CMK (cell line): ENCODE measurements at regions not wholly inside any gene's neighbourhood (a gene's known extent, or its start where the extent isn't known, plus 50 kb on each side); places are given as distances from the start of the nearest gene placed in this dataset.
"Not testable (repeated sequence)": the region's sequence is repeated elsewhere in the genome, so short reads cannot be mapped to it uniquely, and the experiment has no call there.

Experiments used
- DNase-seq: peaks from one replicate; pipeline ENCODE4 v3.0.0-alpha.2; 2010; ENCODE audit warnings: low read depth

DNA sequence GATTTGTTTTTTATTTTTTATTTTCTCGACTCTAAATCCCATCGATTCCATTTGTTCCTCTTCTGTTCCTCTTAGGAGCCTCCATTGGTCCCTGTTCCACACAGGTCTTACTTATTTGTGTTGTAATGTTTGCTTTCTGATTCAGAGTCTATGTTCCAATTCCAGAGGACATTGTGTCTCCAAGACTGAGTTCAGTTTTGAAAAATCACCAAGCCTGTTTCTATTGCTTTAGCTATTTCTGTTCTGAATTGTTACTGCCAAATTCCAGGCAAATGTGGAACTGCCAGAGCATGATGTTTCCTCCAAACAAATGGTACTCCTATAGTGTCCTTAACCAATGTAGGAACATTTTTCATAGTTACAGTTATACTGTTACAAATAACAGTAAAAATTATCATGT, 270.9 kb upstream of the SPTLC3 start:
- DNase-seq: no peak

DNA sequence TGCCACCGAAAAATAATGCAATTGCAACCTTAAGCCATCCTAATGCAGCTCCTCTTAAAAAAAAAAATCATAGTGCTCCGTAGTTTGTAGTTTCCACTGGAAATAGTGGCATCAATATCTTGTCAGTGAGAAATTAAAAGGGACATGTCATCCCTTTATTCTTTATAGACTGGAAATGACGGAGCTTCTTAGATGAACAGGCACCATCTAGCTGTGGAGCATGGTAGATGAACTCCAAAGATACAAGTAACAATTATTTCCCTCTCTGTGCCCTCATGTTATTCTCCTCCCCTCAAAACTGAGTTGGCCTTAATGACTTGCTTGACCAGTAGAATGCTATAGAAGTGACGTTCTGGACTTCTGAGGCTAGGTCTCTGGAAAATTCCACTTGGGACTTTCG, 268.1 kb upstream of the SPTLC3 start:
- no peak for DNase-seq

DNA sequence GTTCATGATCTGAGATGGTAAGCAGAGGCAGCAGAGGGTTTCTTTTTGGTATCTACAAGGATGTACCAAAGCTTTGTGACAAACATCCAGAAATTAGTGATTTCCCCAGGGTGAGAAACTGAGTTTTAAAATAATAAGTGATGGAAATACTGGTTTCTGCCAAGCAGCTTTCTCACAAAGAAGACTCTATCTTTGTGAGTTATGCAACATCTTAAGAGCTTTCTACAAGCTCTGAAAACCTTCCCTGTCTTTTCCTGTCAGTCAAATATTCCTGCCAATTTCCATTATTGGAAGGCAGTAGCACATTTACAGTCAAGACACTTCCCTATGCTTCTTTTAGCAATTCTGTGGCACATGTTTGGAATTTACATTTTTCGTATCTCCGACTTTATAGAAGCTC, 264.7 kb upstream of the SPTLC3 start:
- no peak for DNase-seq

DNA sequence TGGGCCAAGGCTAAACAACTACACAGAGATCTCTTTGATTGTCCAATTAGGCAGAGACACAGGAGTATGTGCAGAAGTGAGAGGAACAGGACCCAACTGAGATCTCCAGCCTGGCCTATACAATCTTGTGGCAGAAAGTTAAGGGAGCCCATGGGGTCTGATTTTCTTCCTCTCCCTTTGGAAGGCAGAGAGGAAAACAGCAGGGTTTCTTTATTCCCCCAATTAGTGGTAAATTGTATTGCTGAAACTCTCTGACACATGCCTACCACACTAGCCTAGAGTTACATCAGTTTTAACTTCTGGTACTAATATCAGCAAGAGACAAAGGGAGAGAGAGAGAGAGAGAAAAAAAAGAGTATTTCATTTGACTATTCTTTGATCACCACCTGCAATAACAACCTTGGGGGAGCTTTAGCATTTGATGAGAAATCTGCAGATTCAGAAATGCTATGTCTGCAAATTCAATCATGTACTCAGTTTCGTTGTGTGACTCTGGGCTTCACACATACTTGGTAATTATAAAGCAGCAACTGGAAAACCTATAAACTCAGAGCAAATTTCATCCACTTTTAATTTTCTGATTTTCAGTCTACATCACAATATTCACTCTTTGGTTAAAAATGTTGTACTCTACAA, 260.3 kb upstream of the SPTLC3 start:
- DNase-seq: no peak

GRCh38 chr20:12750221-12750620, 258.6 kb upstream of the SPTLC3 start:
- DNase-seq: no peak

- DNase-seq: not testable (repeated sequence)
Observed at GRCh38 chr20:12752900-12753693, 255.7 kb upstream of the SPTLC3 start.

GRCh38 chr20:12753742-12754141, 255.0 kb upstream of the SPTLC3 start:
- DNase-seq: not testable (repeated sequence)

- not testable (repeated sequence) for DNase-seq
Observed at GRCh38 chr20:12759493-12759892, 249.3 kb upstream of the SPTLC3 start.

GRCh38 chr20:12762725-12763124, 246.0 kb upstream of the SPTLC3 start:
- no peak for DNase-seq

DNA sequence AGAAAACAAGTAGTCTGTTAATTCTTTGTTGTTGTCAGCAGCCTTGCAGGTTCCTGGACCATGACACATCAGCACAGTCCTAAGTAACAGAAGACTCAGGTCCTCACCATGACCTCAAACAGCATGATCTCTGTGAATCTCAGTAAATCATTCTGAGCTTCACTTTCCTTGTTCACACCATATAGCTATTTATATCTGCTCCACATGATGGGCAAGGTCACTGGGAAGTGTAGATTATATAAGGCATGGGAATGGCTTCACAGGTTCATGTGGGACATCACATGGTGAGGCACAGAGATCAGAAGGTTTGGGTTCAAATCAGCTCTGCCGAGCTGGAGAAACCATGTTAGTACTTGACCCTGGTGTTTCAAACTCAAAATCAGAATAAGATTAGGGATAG, 245.4 kb upstream of the SPTLC3 start:
- DNase-seq: no peak

DNA sequence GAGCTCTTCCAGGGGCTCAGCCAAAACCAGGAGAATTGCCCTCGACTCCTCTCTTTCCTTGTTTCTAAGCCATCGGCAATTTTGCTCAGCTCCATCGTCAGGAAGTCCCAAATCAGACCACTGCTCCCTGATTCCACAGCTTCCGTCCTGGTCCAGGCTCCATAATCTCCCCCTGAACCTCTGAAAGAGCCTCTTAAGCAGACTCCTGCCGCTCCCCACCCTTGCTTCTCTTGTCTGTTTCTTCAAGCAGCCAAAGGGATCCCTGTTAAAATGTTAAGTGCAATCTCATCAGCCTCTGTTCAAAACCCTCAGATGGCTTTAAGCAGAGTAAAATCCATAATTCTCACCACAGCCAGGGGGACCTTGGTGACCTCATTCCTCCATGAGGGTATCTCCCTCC, 244.7 kb upstream of the SPTLC3 start:
- DNase-seq: no peak

DNA sequence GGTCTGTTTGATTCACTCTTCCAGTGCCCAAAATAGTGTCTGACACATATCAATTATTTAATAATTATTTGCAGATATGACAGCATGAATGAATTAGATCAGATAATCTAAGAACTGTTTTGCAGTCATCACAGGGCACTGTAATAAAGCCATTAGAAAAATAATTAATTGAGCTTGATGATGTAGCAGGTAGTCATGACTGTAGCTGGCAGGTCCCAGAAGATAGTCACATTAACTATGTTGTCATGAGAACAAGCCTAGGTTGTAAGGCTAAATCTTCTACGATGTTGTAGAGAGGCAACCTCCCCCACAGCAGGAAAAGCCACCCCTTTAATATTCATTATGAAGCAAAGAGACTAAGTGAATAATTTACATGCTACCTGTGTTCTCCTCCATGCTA, 243.9 kb upstream of the SPTLC3 start:
- DNase-seq: no peak

DNA sequence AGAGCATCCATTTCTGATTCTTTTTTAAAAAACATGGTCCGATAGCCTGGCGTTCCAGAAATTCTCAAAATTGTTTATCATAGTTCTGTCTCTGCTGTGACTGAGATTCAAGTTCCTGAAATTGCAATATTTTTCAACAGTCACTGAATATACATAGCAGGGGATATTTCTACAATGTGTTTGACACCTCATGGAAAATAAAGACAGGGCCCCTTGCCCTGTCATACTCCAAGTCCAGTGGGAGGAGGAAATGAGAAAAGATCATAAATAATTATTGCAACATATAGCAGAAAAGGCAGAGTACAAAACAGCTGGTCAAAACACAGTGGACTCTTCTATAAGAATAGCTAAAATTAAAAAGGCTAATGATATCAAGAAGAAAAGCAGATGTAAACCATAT, 234.8 kb upstream of the SPTLC3 start:
- no peak for DNase-seq

DNA sequence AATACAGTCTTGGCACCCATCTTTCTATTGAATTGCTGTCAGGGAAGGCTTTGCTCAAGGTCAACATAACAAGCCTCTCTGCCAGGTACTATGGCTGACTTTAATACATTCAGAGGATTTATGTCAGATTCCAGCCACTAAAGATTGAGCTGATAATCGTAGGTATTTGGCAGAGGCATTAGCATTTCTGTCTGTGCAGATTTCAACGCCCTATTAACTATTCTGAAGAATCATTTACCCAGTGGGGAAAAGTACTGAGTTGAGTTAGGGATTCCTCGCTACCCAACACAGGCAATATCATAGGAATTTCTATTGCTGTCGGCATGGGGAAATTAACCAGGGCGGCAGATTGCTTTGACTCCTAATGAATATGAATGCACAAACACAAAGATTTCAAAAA, 233.7 kb upstream of the SPTLC3 start:
- DNase-seq: no peak

DNA sequence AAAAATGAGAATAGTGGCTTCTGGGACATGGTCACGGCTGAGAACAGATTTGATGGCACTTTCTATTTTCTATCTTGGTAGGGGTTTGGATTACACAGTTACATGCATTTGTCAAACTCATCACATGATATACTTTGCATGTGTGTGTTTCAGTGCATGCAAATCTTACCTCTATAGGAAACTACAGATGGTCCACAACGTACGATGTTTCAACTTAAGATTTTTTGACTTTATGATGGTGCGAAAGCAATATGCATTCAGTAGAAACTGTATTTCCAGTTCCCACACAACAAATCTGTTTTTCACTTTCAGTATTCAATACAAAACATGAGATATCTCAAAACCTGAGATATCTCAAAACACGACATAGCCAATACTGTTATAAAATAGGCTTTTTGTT, 231.8 kb upstream of the SPTLC3 start:
- no peak for DNase-seq

- no peak for DNase-seq
Observed at GRCh38 chr20:12786276-12786675, 222.5 kb upstream of the SPTLC3 start.

DNA sequence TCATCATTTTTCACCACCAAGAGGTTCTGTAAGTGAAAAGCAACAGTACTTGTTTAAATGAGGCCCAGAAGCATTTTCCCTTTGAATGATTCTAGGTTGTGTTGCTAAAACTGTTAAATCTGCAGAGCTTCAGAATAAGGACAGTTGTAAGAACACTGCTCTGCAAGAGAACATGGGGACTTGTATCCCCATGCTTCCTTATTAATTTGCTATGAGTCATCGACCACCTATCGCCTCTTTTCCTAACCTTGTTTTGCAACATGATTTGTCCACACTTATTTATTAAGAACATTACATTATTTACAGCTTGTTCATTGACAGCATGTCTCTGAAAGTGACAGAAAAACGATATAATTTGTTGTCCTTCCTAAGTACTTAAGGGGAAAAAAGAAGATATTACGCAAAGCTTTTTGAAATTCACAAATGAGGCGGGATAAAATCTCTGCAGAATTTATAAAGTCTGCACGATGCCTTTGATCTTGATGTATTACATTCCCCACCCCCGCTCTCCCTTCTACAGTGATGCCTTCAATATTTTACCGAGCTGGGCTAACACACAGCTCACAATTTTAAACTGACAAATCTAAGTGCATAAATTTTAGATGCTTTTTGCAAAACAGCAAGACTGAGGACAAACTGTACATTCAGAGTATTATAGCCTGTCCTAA, 220.0 kb upstream of the SPTLC3 start:
- no peak for DNase-seq

DNA sequence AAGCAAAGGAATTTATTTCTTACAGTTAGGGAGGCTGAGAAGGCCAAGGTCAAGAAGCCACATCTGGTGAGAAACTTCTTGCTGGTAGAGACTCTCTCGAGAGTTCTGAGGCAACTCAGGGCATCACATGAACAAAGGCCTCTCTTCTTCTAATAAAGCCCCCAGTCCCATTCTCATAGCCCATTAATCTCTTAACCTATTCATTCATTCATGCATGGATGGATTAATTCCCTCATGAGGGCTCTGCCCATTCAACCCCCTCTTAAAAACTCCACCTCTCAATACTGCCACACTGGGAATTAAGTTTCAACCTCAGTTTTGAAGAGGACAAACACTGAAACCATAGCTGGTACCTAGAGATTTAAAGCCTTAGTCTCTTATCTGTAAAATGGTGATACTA, 217.9 kb upstream of the SPTLC3 start:
- DNase-seq: no peak

GRCh38 chr20:12798286-12798685, 210.5 kb upstream of the SPTLC3 start:
- DNase-seq: no peak

DNA sequence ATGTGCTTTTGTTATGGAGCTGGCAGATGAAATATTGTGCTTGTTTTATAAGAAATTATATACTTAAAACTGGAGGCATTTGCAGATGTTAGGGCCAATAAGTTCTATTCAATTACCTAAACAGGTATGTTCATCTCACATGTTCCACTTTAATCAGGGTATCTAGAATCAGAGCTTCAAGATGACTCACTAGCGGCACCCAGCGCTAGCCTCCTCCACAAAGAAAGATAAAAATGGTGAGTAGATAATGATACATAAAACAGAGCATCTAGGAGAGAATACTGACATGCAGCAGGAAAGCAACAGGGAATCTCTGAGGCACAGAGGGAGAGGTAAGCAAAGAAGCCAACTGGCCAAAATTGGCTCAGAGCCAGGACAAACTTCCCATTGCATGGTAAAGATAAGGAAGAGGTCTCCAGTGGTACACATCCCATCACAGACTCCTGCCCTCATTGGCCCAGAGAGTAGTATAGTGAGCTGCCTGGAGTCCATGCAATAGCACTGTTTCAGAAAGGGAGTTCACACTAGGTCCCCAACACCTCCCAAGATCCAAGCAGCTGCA, 200.7 kb upstream of the SPTLC3 start:
- no peak for DNase-seq

- DNase-seq: no peak
Observed at GRCh38 chr20:12815231-12815768, 193.5 kb upstream of the SPTLC3 start.

DNA sequence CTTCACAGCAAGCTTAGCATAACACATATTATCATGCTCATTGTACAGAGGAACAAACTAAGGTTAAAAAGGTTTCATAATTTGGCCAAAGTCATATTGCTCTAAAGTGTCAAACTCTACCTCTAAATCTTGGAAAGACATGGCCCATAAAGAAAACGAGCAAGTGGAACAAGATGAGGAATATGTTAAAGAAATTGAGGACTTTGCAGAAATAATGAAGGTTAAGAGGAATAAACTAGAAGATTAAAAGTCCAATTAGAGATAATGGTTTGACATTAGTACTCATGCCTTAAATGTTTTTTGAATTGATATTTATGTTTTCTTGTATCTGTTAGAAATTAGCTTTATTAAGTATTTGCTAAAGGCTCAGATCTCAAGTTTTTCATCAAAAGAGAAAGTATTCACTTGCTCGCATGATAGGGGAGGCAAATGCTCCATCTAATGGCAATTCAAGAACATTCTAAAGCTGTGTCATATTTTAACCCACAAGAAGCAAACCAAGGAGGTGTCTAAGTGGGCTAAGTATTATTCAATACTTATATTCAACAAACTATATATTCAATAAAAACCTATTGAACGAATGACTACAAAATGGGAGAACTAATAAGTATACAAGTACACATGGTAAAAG, 192.9 kb upstream of the SPTLC3 start:
- no peak for DNase-seq
